Stimulated activated CD8-positive, alpha-beta memory T cell treated with anti-CD3 and anti-CD28 coated beads, Interleukin-4, amount 100 ng/mL, for 1 hour (primary cell): ENCODE measurements at regions not wholly inside any gene's neighbourhood (a gene's known extent, or its start where the extent isn't known, plus 50 kb on each side); places are given as distances from the start of the nearest gene placed in this dataset.
"Not testable (repeated sequence)": the region's sequence is repeated elsewhere in the genome, so short reads cannot be mapped to it uniquely, and the experiment has no call there.

Source experiments
- DNase-seq, 2 donors: peaks; one replicate each; pipeline ENCODE4 v3.0.0-alpha.2; 2020; ENCODE audit warnings: low read depth in 2 of 2, low spot score in 1 of 2

GRCh38 chr14:105944632-105945610 lies 418.5 kb downstream of the TMEM121 start:
- DNase-seq: peak; percentile 54 to 61

GRCh38 chr14:105945896-105946295 lies 419.5 kb downstream of the TMEM121 start:
- no peak for DNase-seq

DNA sequence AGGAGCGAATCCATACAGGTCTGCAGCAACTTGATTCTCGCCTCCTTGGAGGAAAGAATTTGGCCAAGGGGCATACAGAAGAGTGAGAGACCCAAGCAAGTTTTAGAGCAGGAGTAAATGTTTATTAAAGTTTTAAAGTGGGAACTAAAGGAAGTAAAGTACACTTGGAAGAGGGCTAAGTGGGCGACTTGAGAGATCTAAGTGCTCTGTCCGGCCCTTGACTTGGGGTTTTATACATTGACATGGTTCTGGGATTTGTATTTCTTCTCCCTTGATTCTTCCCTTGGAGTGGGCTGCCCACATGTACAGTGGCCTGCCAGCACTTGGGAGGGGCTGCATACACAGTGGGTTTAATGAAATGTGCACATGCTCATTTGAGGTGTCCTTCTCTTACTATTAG lies 421.2 kb downstream of the TMEM121 start:
- no peak for DNase-seq

GRCh38 chr14:105948955-105949354 lies 422.6 kb downstream of the TMEM121 start:
- not testable (repeated sequence) for DNase-seq

DNA sequence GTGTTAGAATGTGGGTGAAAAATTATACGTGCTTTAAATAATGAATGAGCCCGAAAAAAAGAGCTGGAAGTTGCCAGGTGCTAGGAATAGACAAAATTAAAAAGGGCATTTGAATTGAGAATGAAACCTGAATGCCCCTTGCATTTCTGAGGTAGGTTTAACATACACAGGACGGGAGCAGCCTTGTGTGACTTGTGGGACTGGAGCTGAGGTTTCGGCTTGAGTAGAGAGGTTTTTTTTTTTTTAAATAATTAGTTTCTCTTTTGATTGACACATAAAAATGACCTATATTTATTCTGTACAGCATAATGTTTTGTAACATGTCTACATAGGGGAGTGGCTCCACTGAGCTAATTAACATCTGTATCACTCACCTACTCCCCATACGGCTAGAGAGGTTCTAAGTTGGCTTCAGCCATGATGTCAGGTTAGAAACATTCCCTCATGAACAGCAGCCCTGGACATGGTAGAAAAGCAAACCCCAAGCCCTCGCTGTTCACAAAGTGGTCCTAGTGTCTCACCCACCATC lies 424.0 kb downstream of the TMEM121 start:
- not testable (repeated sequence) for DNase-seq

GRCh38 chr14:105951399-105951798 lies 425.0 kb downstream of the TMEM121 start:
- no peak for DNase-seq

- no peak for DNase-seq
Observed at GRCh38 chr14:105952222-105952621, 425.8 kb downstream of the TMEM121 start.

- no peak for DNase-seq
Observed at GRCh38 chr14:105952826-105953225, 426.4 kb downstream of the TMEM121 start.

GRCh38 chr14:105961625-105962024 lies 435.2 kb downstream of the TMEM121 start:
- not testable (repeated sequence) for DNase-seq

- no peak for DNase-seq
Observed at GRCh38 chr14:105962532-105962931, 436.1 kb downstream of the TMEM121 start.

DNA sequence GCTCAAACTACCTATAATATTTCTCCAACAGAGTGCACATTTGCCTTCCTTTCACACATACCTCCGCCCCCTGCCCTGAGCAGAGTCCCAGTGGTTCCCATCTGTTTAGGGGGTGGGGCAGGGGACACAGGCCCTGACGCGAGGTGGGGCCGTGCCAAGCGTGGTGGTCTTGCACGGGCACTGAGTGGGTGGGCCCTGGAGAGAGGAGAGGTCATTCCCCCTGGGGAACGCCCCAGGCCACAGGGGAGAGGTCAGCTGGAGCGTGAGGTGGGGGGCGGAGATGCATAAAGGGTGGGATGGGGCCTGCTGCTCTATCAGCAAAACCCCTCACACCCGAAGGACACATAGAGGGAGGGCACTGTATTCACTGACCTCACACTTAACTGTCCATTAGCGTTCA lies 441.9 kb downstream of the TMEM121 start:
- no peak for DNase-seq

DNA sequence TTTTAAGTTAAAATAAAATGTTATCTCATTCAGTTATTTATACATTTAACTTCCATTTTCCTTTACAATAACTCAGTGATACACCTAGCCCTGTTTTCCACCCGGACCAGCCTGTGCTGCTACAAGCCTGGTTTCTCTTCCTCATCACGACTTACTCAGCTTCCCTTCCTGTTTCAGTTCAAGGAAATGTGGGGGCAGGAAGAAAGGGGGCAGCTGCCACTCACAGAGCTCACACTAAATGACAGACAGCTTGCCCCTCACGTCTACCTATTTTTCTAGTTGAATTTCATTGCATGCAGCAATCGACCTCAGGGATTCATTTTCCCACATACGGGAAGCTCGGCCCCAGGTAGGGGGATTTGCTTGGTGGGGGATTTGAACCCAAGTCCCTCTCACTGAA lies 442.6 kb downstream of the TMEM121 start:
- not testable (repeated sequence) for DNase-seq

DNA sequence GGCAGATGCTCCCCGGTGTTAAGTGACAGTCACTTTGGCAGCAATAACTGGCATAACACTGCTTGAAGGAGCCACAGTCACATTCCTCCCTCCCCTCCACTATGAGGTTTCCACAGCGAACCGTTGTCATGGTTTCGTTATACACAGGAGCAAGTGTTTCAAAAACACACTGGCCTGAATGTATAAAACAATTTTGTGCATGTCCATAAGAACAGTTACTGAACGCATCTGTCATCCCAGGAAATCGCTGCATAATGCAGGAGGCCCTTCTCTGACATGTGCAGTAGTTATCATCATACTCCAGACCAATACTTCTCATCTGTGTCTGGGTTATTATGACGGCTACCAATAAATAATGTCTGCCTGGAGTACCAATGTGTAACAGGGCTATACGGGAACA lies 444.4 kb downstream of the TMEM121 start:
- not testable (repeated sequence) for DNase-seq

- DNase-seq: no peak
Observed at GRCh38 chr14:105971593-105972500, 445.5 kb downstream of the TMEM121 start.

DNA sequence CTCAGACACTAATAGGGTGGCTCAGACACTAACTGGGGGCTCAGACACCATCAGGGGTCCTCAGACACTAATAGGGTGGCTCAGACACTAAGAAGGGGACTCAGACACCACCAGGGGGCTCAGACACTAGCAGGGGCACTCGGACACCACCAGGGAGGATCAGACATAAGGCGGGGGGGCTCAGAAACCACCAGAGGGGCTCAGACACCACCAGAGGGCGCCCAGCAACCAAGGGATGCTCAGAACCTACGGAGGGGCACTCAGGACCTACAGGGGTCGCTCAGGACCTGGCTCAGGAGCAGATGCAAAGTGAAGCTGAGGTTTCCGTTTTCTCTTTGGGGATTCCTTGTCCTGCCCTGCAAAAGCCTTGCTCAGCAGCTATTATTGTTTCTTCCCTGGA lies 448.5 kb downstream of the TMEM121 start:
- DNase-seq: peak; percentile 40 to 49

DNA sequence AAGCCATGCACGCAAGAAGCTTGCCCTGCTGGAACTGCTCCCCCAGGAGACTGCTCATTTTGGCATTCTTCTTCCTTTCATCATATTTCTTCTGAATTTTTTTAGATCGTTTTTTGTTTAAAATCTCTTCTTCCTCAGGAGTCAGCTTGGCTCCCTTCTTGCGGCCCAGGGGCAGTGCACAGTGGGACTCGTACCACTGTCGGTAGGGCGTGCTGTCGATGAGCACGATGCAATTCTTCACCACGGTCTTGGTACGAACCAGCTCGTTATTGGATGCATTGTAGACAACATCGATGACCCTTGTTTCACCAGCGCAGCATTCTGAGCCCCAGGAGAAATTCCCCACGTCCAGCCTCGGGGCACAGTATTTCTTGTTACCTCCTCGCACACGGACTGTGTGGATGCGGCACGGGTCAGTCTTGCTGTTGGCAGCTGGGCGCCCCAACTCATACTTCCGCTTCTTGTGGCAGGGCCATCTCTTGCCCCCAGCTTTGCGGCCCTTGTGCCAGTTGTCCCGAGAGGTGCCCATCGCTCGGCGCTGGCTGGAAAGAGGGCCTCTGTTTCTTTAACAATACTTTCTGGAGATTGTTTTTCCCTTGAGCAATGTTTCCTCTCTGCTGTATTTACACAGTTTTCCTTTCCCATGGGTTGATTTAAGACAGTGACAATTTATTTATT lies 452.4 kb downstream of the TMEM121 start:
- DNase-seq: no peak

- DNase-seq: no peak
Observed at GRCh38 chr14:105979446-105979845, 453.1 kb downstream of the TMEM121 start.

DNA sequence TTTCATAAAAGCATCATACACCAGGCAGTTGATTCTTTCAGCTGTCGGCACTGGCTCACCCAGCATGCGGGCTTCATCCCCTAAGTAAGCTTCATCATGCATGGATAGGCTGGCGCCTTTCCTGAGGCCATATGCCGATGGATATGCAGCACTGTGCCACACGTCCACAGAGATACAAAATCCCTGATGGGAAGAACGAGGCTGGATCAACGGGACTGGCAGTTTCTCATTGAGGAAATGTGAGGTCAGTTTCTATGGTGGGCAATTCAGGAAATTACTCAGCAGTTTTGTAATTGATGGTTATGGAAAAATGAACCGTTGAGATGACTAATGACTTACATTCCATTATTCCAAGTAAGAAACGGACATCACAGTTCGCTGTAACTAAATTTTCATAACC lies 453.8 kb downstream of the TMEM121 start:
- DNase-seq: no peak

DNA sequence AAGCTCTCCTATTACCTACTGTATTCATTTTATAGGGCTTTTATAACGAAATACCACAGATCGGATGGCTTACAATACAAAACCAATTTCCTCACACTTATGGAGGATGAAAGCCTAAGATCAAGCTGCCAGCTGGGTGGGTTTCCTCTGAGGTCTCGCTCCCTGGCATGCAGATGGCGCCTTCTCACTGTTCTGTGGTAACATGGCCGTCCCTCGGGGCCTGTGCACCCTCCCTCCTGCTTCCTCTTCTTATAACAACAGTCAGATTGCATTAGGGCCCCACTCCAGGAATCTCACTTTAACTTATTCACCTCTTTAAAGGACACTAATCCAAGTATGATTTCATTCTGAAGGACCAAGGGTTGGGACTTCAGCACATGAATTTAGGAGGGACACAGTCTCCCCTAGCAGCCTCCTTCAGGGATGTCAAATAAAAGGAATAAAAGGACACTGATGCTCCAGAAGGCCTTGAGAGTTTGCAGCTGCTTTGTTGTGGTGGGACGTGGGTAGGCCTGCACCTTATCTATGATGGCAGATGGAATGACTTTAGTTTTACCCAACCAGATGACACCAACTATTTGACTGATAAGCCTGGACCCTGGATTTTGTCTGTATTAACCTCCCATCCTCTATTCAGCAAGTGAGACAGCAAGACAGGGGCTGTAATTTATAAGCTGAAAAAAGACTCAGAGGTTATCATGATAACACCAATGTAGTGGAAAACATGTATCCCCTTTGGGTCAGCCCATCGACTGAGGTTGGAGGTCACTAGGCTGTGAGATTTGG lies 455.3 kb downstream of the TMEM121 start:
- peak in 1 of 2 donors; percentile 35 for DNase-seq

GRCh38 chr14:105982664-105983063 lies 456.3 kb downstream of the TMEM121 start:
- DNase-seq: no peak
